Fibroblast of skin of scalp (primary cell): ENCODE measurements at regions not wholly inside any gene's neighbourhood (a gene's known extent, or its start where the extent isn't known, plus 50 kb on each side); places are given as distances from the start of the nearest gene placed in this dataset.

Experiments
- DNase-seq: peaks from one replicate; pipeline ENCODE4 v3.0.0-alpha.2; 2013

DNA sequence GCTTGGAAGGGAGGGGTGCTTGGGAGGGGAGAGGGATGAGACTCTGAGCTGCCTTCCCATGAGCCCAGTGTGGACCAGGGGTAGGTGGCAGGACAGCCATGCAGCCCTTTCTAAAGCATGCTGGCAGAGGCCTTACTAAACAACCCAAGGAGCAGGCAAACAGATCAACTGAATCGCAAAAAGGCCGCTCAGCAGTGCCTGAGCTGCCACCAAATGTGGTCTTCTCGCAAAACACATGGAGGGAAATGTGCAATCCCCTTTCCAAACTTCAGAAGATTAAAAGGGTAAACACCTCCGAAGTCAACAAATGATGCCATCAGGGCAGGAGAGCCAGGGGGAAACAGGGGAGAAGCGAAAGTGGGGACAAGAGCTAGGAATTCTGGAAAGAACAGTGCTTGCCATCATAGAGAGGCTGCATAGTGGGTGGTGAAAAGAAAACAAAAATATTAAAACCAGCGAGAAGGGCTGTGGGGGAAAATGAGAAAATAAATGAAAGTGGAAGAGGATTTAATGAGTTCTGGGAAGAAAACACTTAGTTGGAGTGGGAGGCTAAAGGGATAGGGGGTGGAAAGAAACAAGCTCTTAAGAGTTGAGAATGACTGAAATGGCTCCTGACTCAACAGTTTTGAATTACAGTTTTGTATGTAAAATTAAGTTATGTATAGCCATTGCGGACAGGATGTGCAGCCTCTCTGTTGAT is 62.2 kb upstream of the ZNF32 start:
- no peak for DNase-seq

DNA sequence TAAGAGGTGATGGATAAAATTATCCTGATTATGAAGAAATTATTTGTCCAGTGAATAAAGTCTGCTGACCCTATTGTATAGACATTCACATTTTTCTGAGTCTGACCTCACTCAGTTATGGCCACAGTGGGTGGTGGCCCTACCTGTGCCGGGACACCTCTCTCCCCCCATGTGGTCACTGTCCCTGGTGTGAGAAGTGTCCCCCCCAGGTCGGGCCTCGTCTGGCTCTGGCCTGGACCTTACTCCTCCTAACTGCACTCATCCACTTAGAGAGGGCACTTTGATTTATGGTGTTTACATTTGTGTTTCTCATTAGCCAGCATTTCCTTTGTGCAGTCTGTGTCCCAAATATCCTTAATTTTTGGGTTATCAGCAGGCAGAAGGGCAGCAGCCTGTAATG is 59.6 kb upstream of the ZNF32 start:
- no peak for DNase-seq

DNA sequence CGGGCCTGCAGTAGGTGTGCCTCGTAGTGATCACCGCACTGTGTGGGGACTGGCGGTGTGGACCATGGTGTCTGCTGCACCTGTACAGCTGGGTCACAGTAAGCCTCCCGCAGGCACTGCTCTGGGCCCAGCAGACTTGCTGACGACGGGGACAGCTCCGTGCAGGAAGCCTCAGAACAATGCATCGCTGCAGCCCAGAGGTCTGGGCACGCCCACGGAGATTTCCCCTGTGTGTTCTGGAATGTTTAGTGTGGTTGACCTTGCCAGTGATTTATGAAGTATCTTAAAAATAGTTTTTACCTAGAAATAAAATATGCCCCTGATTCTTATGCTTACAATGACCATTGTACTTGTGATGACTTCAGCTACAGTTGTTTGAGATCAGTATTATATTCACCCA is 59.1 kb upstream of the ZNF32 start:
- DNase-seq, result peak; percentile 64

DNA sequence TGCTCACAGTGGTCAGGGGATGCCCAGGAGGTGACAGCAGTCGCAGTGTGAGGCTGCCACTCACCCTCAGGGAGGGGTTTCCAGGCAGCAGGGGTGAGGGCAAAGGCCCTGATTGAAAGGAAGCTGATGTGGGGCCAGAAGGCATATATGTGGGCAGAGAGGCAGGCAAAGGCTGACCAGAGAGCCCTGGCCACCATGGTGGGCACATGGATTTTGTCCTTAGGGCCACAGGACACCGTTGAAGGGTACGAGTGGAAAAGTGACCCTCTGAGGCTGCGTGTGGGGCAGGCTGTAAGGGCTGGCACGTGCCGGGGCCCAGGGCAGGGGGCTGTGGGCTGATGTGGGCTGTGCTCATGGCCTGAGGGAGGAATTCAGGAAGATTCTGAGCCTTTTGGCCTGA is 57.5 kb upstream of the ZNF32 start:
- no peak for DNase-seq

DNA sequence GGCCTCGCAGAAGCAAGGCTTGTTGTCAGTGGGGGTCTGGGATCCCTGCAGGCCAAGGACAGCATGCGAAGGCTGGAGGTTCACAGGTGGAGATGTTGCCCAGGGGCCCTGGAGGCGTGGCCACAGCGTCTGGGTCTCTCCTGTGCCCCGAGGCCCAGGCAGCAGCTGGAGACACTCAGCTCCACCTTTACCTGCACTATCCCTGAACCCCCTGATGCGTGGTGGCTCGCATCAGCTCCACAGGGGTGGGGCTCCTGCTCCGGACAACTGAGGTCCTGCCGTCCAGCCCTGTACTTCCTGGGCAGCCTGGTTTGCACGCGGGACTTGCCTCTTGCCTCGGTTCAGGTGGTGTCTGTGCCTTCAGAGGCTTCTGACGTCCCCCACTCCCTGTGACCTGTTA is 54.6 kb upstream of the ZNF32 start:
- no peak for DNase-seq

DNA sequence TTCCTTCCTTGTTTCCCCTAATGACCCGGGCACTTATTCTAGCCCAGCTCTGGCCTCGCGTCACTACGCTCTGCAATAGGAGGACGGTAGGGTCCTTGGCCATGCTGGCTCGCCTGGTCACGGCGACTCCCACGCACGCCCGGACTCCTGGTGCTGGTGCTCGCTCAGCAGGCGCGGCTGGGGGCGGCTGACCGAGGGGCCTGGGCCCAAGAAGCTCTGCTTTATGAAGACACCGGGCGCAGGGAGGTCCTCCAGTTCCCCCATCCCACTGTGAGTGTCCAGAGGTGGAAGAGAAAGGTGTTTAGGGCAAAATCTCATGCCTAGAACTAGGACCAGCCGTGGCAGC is 54.2 kb upstream of the ZNF32 start:
- DNase-seq, result no peak

DNA sequence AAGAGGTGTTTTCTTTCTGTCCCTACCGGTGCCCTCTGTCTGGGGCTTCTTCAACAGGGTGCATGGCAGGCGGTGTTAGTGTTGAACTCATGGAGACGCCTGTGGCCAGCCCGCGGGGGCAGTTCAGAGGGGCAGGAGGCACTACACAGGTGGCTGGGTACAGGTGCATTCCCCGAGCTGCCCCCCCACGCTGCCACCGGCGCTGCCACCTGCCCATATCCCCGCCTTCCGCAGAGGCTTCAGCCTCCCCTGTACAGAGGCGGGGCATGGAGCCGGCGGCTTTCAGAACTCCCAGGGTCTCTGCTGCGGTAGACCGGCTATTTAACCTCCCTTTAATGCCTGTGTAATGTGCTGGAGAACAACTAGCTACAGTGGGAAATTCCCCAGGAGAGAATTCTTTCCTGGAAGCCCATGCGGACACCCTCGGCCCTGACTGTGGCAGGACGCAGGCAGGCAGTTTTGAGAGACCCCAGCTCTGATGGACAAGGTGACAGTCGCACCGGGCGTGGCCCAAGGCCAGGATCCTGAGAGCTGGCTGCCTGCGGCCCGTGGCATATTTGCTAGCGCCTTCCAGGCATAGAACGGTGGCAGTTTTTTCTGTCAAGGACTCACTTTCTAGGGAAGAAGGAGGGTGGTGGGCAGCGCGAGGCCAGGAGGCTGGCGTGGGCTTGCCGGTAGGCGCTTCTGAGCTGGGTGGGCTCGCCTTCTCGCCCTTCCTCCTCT is 53.7 kb upstream of the ZNF32 start:
- DNase-seq, result no peak

DNA sequence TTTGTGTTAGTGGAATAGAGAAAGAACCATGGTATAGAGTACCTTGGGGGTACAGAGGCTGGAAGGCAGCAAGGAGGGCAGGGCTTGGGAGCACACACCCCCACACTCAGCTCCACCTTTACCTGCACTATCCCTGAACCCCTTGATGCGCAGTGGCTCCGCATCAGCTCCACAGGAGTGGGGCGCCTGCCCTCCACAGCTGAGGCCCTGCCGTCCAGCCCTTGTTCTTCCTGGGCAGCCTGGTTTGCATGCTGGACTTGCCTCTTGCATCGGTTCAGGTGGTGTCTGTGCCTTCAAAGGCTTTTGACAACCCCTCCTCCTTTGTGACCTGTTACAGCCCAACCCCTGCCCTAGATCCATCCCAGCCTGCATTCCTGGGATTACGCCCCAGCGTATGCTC is 52.6 kb upstream of the ZNF32 start:
- no peak for DNase-seq

DNA sequence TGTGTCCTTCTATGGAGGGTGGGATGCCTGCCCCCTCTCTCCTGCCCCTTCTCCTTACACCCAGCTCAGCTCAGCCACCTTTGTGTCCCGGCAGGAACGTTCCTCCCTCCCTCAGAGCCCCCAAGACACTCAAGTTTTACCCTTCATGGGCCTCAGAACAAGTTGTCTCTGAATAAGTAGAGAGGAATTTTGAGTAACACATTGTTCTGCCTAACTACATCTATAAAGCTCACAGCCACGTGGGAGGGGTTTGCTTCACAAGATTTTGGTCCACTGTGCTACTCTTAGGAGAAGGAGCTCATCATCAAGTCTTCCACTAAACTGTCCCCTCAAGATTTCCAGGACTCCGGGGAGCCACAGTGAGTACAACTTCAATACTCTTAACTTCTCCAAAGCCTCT is 51.6 kb upstream of the ZNF32 start:
- peak; percentile 53 for DNase-seq

DNA sequence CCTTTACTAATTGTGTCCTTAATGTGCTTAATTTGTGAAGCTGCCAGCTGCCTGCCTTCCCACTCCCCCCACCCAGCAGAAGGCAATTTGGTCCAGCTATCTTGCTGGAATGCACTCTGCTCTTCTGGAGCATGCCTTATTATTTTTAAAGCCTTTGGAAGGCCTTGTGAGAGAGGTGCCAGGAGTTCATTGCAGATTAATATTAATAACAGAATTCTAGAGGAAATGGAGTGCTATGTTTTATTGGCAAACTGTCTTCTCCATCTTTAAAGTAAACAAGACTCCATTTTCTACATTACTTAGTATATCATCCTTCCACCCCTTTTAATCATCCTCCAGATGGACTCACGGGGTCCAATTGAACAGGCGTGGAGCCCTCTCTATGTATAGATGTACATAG is 50.8 kb upstream of the ZNF32 start:
- DNase-seq, result no peak
